ENCODE measurements at regions not wholly inside any gene's neighbourhood (a gene's known extent, or its start where the extent isn't known, plus 50 kb on each side); places are given as distances from the start of the nearest gene placed in this dataset.
"Not testable (repeated sequence)": the region's sequence is repeated elsewhere in the genome, so short reads cannot be mapped to it uniquely, and the experiment has no call there.

- in situ Hi-C loops (cut with HindIII; ENCODE audit: low pct_unique_long_range_greater_than_20kb, low sequenced_read_pairs), result no loop called here
- DNase-seq (ENCODE audit: low read depth in 1 of 2, low spot score in 1 of 2), result no peak
- TF ChIP-seq JUND (IDR thresholded peaks at IDR 0.05; ENCODE audit: low read depth), result no peak
These were observed 458.5 kb upstream of the FLRT2 start for GRCh38 chr14:85071447-85071846.

DNA sequence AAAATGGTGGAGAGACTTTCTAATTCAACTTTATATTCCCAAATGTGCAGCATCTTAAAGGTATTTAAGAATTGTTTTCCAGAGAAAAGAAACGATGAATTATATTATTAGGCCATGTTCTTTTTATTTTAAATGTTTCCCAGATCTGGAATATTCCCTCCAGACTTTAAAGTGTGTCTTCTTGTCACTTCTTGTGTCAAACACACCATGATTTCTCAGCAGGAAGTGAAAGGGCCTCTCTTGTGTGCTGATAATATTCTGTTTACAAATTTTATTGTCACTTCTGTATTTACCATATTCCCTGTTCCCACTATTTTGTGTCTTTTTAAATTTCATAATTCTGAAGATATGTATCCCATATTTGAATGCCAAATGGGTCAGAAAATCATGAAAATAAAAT lies 455.0 kb upstream of the FLRT2 start:
- in situ Hi-C loops (cut with HindIII; ENCODE audit: low pct_unique_long_range_greater_than_20kb, low sequenced_read_pairs), result no loop called here
- TF ChIP-seq JUND (IDR thresholded peaks at IDR 0.05; ENCODE audit: low read depth), result no peak
- DNase-seq (ENCODE audit: low read depth in 1 of 2, low spot score in 1 of 2), result no peak

- in situ Hi-C loops (cut with HindIII; ENCODE audit: low pct_unique_long_range_greater_than_20kb, low sequenced_read_pairs), result no loop called here
- no peak for DNase-seq (ENCODE audit: low read depth in 1 of 2, low spot score in 1 of 2)
- no peak for TF ChIP-seq JUND (IDR thresholded peaks at IDR 0.05; ENCODE audit: low read depth)
These were observed 454.1 kb upstream of the FLRT2 start for GRCh38 chr14:85075694-85076476.

DNA sequence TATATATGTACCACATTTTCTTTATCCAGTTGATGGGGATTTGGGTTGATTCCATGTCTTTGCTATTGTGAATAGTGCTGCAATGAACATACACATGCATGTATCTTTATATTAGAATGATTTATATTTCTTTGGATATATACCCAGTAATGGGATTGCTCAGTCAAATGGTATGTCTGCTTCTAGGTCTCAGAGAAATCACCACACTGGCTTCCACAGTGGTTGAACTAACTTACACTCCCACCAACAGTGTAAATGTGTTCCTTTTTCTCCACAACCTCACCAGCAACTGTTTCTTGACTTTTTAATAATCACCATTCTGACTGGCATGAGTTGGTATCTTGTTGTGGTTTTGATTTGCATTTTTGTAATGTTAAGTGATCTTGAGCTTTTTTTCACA lies 452.2 kb upstream of the FLRT2 start:
- DNase-seq (ENCODE audit: low read depth in 1 of 2, low spot score in 1 of 2); in situ Hi-C loops (cut with HindIII; ENCODE audit: low pct_unique_long_range_greater_than_20kb, low sequenced_read_pairs): not testable (repeated sequence)

DNA sequence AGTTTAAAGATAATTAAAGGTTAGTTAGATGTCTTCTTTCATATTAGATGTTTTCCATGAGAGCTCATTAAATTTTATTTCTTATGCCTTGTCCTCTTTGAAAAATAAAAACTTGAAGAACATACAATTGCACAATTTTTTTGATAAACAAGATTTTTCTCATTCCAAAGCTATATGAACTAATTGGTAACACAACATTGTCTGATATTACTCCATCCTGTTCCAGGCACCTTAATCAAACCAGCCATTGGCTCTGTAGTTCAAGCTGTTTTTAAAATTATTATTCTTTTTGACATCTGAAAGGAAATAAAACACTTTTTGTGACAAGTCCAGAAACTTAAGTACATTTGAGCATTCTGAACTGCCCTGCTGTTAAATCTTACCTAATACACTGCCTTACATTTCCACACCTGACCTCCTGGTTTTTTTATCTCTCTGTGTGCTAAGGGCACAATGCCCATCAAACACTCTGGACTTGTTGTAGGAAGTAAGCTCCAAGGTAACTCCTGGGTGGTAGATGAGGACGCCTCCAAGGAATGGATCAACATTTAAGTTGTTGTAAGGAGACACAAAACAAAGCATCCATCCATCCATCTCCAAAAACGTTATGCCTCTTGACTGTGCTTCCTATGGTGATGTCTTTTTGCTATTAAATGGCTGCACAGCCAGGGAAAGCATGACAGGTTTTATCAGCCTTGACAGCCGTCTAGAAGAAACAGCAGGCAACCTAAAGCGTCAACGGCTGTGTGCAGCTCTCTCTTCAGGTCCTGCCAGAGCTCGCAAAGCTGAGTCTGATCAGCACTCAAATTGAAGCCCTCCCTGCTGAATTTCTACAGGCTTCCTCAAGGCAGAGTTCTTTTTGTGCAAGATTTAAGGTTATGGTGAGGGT lies 449.9 kb upstream of the FLRT2 start:
- in situ Hi-C loops (cut with HindIII; ENCODE audit: low pct_unique_long_range_greater_than_20kb, low sequenced_read_pairs), result no loop called here
- DNase-seq (ENCODE audit: low read depth in 1 of 2, low spot score in 1 of 2), result no peak
- TF ChIP-seq JUND (IDR thresholded peaks at IDR 0.05; ENCODE audit: low read depth), result no peak

GRCh38 chr14:85084344-85084743 lies 445.6 kb upstream of the FLRT2 start:
- in situ Hi-C loops (cut with HindIII; ENCODE audit: low pct_unique_long_range_greater_than_20kb, low sequenced_read_pairs), result no loop called here
- no peak for TF ChIP-seq JUND (IDR thresholded peaks at IDR 0.05; ENCODE audit: low read depth)
- DNase-seq (ENCODE audit: low read depth in 1 of 2, low spot score in 1 of 2), result no peak

DNA sequence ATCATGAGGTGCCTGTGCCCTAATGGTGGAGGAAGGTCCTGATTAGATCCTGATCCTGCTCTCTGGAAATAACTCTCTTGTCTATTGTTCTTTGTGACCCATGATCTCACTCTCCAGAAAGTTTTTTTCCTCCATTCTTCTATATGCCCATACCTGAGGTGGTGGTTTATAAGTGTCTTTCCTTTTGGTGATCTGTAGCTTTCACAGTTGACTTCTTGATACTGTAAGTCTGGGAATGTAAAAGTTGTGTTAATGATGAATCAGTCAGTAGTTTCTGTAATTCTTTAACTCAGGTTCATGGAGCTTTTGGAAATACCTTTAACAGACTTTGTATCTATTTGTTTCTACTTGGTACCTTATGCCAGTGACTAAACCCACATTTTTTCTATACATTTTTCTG lies 444.0 kb upstream of the FLRT2 start:
- no peak for DNase-seq (ENCODE audit: low read depth in 1 of 2, low spot score in 1 of 2)
- in situ Hi-C loops (cut with HindIII; ENCODE audit: low pct_unique_long_range_greater_than_20kb, low sequenced_read_pairs), result no loop called here
- no peak for TF ChIP-seq JUND (IDR thresholded peaks at IDR 0.05; ENCODE audit: low read depth)

DNA sequence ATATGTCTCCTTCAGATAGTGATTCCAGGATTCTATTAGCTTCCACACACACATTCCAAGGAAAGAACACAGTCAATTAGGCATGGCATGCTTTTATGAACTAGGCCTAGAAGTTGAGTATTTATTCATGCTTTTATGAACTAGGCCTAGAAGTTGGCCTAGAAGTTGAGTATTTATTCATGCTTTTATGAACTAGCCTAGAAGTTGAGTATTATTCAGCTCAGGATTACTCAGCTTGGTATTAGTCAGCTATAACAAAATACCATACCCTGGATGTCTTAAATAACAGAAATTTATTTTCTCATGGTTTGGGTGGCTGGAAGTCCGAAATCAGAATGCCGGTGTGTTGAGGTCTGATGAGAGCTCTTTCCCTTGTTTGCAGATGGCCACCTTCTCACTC lies 442.7 kb upstream of the FLRT2 start:
- DNase-seq (ENCODE audit: low read depth in 1 of 2, low spot score in 1 of 2), result no peak
- no peak for TF ChIP-seq JUND (IDR thresholded peaks at IDR 0.05; ENCODE audit: low read depth)
- in situ Hi-C loops (cut with HindIII; ENCODE audit: low pct_unique_long_range_greater_than_20kb, low sequenced_read_pairs), result no loop called here

- in situ Hi-C loops (cut with HindIII; ENCODE audit: low pct_unique_long_range_greater_than_20kb, low sequenced_read_pairs), result no loop called here
- DNase-seq (ENCODE audit: low read depth in 1 of 2, low spot score in 1 of 2), result no peak
- no peak for TF ChIP-seq JUND (IDR thresholded peaks at IDR 0.05; ENCODE audit: low read depth)
These were observed 441.8 kb upstream of the FLRT2 start for GRCh38 chr14:85088192-85088591.

- DNase-seq (ENCODE audit: low read depth in 1 of 2, low spot score in 1 of 2), result no peak
- TF ChIP-seq JUND (IDR thresholded peaks at IDR 0.05; ENCODE audit: low read depth), result no peak
- in situ Hi-C loops (cut with HindIII; ENCODE audit: low pct_unique_long_range_greater_than_20kb, low sequenced_read_pairs), result no loop called here
These were observed 439.3 kb upstream of the FLRT2 start for GRCh38 chr14:85090681-85091080.

DNA sequence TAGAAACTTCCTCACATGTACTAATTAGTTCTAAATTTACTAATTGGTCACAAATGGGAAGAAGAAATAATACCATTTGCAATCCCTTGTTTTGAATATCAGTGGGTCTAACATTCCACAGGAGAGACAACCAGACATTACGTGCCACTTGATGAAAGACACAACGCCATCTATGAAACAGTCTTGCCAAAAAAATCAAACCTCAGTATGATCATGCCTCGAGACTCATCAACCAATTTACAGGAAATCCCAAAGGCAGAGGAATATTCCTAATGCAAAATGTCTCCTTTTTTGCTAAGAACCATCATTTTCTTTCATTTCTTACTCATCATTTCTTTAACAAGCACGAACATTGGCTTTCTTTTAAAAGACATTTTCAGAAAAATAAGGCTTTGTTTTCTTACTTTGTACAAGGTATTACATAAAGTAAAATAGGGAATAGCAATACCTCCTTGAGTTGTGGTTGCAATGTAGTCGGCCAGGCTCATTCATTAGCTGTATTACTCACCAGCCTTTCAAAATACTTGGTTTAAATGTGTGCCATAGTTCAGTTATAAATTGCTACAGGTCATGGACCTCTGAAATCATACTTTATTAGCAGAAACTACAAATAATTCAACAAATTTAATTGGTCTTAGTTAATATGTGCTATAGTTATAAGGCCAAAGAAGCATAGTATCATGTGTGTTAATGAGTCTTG lies 436.2 kb upstream of the FLRT2 start:
- in situ Hi-C loops (cut with HindIII; ENCODE audit: low pct_unique_long_range_greater_than_20kb, low sequenced_read_pairs), result no loop called here
- TF ChIP-seq JUND (IDR thresholded peaks at IDR 0.05; ENCODE audit: low read depth), result no peak
- DNase-seq (ENCODE audit: low read depth in 1 of 2, low spot score in 1 of 2), result no peak

- DNase-seq (ENCODE audit: low read depth in 1 of 2, low spot score in 1 of 2), result no peak
- in situ Hi-C loops (cut with HindIII; ENCODE audit: low pct_unique_long_range_greater_than_20kb, low sequenced_read_pairs), result no loop called here
- no peak for TF ChIP-seq JUND (IDR thresholded peaks at IDR 0.05; ENCODE audit: low read depth)
These were observed 427.4 kb upstream of the FLRT2 start for GRCh38 chr14:85102591-85102990.

DNA sequence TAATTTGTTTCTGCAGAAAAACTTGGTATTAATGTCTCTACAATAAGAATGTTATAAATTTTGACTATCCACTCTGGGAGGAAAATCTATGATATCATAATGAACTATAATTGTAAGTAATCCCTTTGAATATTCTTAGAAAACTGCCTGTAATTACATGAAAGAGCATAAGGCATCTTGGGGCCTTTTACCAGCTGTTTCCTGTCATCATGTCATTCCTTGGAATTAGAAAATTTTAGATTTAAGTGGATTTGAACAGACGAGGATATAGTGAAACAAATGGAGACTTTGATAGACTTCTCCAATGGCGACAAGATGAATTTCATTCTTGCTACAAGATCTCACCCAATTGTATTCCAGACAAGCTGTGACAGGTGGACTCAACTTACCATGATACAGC lies 423.4 kb upstream of the FLRT2 start:
- DNase-seq (ENCODE audit: low read depth in 1 of 2, low spot score in 1 of 2), result no peak
- TF ChIP-seq JUND (IDR thresholded peaks at IDR 0.05; ENCODE audit: low read depth), result no peak
- in situ Hi-C loops (cut with HindIII; ENCODE audit: low pct_unique_long_range_greater_than_20kb, low sequenced_read_pairs), result no loop called here

Measured in T47D (cell line).